Testis (tissue), 2 donors: ENCODE measurements at regions not wholly inside any gene's neighbourhood (a gene's known extent, or its start where the extent isn't known, plus 50 kb on each side); places are given as distances from the start of the nearest gene placed in this dataset.

Experiments
- CTCF ChIP-seq, 3 experiments: fragments of 450-650 bp in 2 of 3; fragments of 200-600 bp in 1 of 3; sonication (generic) in 1 of 3; IDR thresholded peaks; one replicate each; pipeline ENCODE4 v1.5.1; 2016 to 2019; ENCODE audit warnings: antibody characterized with exemption in 3 of 3, mild to moderate bottlenecking in 2 of 3, moderate library complexity in 1 of 3
- POLR2A ChIP-seq: fragments of 450-650 bp; IDR thresholded peaks from one replicate; pipeline ENCODE4 v1.6.1; 2017; ENCODE audit warnings: antibody characterized with exemption, mild to moderate bottlenecking, moderate library complexity

DNA sequence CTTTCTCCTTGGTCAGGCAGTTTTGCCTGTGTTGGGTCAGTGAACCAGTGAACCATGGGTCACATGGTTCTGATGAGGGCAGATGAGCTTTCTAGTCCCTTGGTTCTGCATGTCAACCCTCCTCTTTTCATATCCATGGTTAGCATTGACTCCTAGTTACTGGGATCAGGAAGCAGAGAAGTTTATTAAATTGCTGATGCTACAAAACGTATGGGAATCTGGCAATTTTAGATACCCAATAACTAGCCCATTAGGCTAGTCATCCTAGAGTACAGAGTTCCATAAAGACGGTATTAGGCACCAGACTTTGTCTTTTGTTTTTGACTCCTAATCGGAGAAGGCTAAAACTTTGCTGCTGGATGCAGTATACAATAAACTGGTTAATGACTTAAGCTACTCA lies 273.1 kb downstream of the ATPSCKMT start:
- TF ChIP-seq CTCF (IDR thresholded peaks at IDR 0.05) (no peak), POLR2A (no peak)
